ENCODE measurements at regions not wholly inside any gene's neighbourhood (a gene's known extent, or its start where the extent isn't known, plus 50 kb on each side); places are given as distances from the start of the nearest gene placed in this dataset.
A peak's percentile ranks its signal among the peaks of the same experiment; 100 is the strongest.

DNA sequence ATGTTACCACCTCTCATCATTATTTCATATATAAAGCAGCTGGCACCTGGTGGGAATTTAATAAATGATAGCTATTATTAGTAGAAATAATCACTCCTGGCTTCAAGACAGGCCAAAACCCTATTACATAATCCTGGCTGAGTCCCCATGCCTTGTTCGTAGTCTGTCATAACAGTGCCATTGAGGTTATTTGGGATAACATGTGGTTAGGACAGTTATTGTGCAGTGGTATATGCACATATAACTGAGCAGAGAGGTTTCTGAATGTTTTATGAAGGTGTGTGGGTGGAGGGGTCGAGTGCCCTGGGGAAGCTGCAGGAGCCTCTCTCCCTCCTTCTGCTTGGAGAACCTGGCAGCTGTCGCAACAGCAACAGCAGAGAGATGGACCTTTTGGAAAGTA, 162.4 kb upstream of the NABP1 start:
- intact Hi-C loops (cut with micrococcal nuclease) = no loop called here
- Histone ChIP-seq H3K27ac (replicated peaks) (no peak overlapping the region), H3K36me3 (no peaks in the 10 kb centered on the region), H3K27me3 (ENCODE audit: low read depth) (no peaks in the 10 kb centered on the region), H3K4me3 (no peak overlapping the region), H3K9me3 (replicated peaks) (no peaks in the 10 kb centered on the region), H3K4me1 (peaks cover 8% of the 10 kb centered on the region)
- TF ChIP-seq CTCF (IDR thresholded peaks at IDR 0.05; ENCODE audit: borderline replicate concordance) = no peak
- DNase-seq = no peak

GRCh38 chr2:191516260-191516659, 161.7 kb upstream of the NABP1 start:
- H3K36me3 ChIP-seq = no peaks in the 10 kb centered on the region
- DNase-seq = no peak
- TF ChIP-seq CTCF (IDR thresholded peaks at IDR 0.05; ENCODE audit: borderline replicate concordance) = no peak
- H3K4me3 ChIP-seq = no peak overlapping the region
- intact Hi-C loops (cut with micrococcal nuclease) = no loop called here
- H3K27ac ChIP-seq (replicated peaks) = no peak overlapping the region
- H3K9me3 ChIP-seq (replicated peaks) = no peaks in the 10 kb centered on the region
- no peaks in the 10 kb centered on the region for H3K27me3 ChIP-seq (ENCODE audit: low read depth)
- H3K4me1 ChIP-seq = peaks cover 8% of the 10 kb centered on the region

- intact Hi-C loops (cut with micrococcal nuclease) = loop anchor here (2.0 to 10.0 kb wide), 2 partner anchors 357 to 467 kb away; no protein-coding TSS in a partner anchor
- peak; percentile 92 for TF ChIP-seq CTCF (IDR thresholded peaks at IDR 0.05; ENCODE audit: borderline replicate concordance)
- Histone ChIP-seq H3K9me3 (replicated peaks) (no peaks in the 10 kb centered on the region), H3K27ac (replicated peaks) (no peak overlapping the region), H3K36me3 (no peaks in the 10 kb centered on the region), H3K4me1 (no peaks in the 10 kb centered on the region), H3K4me3 (no peak overlapping the region), H3K27me3 (ENCODE audit: low read depth) (no peaks in the 10 kb centered on the region)
- DNase-seq = no peak
Observed at GRCh38 chr2:191521608-191522208, 156.2 kb upstream of the NABP1 start.

DNA sequence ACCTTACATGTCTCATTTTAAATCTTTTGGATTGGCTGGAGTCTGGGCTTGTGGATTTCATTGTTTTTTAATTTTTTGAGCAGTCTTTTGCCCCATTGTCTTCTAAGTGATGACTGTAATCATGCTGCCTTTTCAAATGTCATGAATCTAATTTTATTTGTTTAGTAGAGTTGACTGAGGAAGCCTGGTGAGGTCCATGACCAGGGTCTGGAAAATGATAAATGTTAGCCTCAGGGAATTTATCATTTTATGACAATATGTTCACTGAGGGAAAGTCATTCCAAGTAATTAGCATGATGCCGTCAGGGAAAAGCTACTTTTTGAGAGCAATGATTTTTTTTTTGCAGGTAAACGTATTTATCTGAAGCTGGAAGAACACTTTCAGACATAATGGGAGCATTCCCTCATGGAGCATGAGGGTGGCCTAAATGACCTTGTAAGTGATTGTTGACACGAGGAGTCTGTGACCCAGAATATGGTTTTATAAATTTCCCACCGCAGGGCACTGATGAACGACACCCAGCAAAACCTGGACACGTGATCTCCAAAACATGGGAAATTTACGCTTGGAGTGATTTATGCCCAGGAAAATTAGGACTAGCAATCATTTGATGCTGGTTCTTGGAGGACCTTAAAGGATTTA, 155.3 kb upstream of the NABP1 start:
- DNase-seq = no peak
- intact Hi-C loops (cut with micrococcal nuclease) = loop anchor here (10.0 kb wide), 1 partner anchor 468 kb away; no protein-coding TSS in a partner anchor

DNA sequence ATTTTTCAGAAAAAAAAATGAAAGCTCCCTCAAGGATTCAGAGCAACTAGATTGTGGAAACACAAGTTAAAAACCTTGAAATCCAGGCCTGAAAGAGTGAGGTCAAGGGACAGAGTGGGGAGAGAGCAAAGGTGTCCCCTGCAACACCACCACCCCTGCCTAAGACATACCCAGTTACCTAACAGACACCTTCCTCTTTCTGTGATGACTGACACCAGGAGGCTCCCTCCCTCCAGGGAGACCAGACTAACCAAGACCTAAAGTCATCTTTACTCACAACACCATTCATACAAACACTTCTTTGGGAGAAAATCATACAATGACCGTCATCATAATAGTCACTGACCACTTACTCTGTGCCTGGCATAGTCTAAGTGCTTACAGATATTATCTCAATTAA, 151.8 kb upstream of the NABP1 start:
- Histone ChIP-seq H3K27ac (replicated peaks) (no peak overlapping the region), H3K36me3 (no peaks in the 10 kb centered on the region), H3K9me3 (replicated peaks) (no peaks in the 10 kb centered on the region), H3K27me3 (ENCODE audit: low read depth) (no peaks in the 10 kb centered on the region), H3K4me3 (no peak overlapping the region), H3K4me1 (no peaks in the 10 kb centered on the region)
- intact Hi-C loops (cut with micrococcal nuclease) = loop anchor here (10.0 kb wide), 1 partner anchor 471 kb away; no protein-coding TSS in a partner anchor
- no peak for DNase-seq
- no peak for TF ChIP-seq CTCF (IDR thresholded peaks at IDR 0.05; ENCODE audit: borderline replicate concordance)

More for the DNA sequence above, 155.3 kb upstream of the NABP1 start:
- no peak for TF ChIP-seq CTCF (IDR thresholded peaks at IDR 0.05; ENCODE audit: borderline replicate concordance)
- Histone ChIP-seq H3K4me1 (no peaks in the 10 kb centered on the region), H3K4me3 (no peak overlapping the region), H3K27me3 (ENCODE audit: low read depth) (no peaks in the 10 kb centered on the region), H3K9me3 (replicated peaks) (no peaks in the 10 kb centered on the region), H3K27ac (replicated peaks) (no peak overlapping the region), H3K36me3 (no peaks in the 10 kb centered on the region)
